ENCODE measurements at regions not wholly inside any gene's neighbourhood (a gene's known extent, or its start where the extent isn't known, plus 50 kb on each side); places are given as distances from the start of the nearest gene placed in this dataset.

DNA sequence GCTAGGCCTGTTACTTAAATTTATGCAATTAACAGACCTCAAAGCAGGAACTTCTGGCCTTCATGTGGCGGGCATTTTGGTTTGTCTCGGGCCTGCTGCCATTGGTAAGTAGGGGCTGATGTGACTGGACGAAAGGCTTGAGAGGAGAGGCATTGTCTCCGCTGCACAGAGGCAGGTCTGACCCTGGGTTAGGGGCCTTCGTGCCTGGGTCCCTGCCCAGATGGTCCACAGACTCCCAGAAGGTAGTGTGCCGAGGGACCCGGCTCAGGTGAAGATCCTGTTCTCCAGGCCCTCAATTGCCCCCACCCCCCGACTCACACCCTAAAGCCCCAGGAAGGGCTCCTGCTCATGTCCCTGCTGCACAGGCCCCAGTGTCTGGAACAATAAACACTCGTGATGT lies 764.9 kb downstream of the TMEM182 start:
- TF ChIP-seq, protein P1, sequence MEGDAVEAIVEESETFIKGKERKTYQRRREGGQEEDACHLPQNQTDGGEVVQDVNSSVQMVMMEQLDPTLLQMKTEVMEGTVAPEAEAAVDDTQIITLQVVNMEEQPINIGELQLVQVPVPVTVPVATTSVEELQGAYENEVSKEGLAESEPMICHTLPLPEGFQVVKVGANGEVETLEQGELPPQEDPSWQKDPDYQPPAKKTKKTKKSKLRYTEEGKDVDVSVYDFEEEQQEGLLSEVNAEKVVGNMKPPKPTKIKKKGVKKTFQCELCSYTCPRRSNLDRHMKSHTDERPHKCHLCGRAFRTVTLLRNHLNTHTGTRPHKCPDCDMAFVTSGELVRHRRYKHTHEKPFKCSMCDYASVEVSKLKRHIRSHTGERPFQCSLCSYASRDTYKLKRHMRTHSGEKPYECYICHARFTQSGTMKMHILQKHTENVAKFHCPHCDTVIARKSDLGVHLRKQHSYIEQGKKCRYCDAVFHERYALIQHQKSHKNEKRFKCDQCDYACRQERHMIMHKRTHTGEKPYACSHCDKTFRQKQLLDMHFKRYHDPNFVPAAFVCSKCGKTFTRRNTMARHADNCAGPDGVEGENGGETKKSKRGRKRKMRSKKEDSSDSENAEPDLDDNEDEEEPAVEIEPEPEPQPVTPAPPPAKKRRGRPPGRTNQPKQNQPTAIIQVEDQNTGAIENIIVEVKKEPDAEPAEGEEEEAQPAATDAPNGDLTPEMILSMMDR (conservative IDR thresholded peaks at IDR 0.05; ENCODE audit: low read length), result no peak
- no peak for TF ChIP-seq EZH2phosphoT487 (IDR thresholded peaks at IDR 0.05; ENCODE audit: borderline replicate concordance)
